GM18505 (cell line): ENCODE measurements at regions not wholly inside any gene's neighbourhood (a gene's known extent, or its start where the extent isn't known, plus 50 kb on each side); places are given as distances from the start of the nearest gene placed in this dataset.
A peak's percentile ranks its signal among the peaks of the same experiment; 100 is the strongest.

Experiments used
- ATAC-seq: cut with Tn5 transposase; IDR thresholded peaks from one replicate; pipeline ENCODE4 v1.9.1; 2021; ENCODE audit not compliant: unreplicated experiment
- POLR2A ChIP-seq: IDR thresholded peaks from 4 replicates; pipeline ENCODE4 v1.6.1; 2011; ENCODE audit warnings: borderline replicate concordance; ENCODE audit not compliant: insufficient read depth, insufficient read length; ENCODE audit errors: extremely low read depth

DNA sequence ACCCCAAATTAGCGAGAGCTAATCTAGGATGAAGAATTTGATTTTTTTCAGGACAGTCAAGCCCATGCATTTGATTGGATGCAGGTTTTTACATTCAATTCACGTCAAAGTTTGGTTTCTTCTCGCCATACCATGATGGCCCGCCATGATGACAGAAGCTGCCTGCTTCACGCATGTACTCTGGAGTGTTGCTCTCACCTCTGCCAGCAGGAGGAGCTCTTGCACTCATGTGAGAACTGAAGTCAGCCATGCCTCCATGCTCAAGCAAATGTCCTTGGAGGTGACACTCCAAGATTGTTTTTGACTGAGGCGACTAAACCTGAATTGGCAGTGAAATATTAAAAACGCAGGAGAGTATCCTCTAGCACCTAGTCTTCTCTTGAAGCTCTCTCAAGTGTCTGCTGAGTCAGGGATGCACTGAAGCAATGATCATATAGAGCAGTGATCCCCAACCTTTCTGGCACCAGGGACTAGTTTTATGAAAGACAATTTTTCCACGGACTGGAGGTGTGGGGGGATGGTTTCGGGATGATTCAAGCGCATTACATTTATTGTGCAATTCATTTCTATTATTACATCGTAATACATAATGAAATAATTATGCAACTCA, 120.9 kb downstream of the SAMMSON start:
- peak; percentile 100 for ATAC-seq
- TF ChIP-seq POLR2A = no peak

DNA sequence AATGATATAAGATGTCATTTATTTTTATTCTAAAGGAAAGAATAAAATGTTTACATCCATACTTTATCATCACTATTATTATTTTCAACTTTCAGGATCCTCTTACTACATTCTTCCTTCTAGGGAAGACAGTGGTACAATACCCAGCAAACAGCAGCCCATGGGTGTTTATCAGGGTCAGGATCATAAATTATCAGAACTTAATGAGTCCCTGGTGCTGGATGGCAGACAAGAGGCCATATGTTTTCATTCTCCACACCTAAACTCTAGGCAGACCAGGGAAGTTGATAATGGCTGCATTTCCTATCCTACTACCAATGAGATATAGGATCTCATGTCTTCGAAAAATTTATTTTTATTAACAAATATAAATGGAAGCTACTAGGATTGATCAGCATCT, 127.7 kb downstream of the SAMMSON start:
- no peak for ATAC-seq
- TF ChIP-seq POLR2A = no peak

DNA sequence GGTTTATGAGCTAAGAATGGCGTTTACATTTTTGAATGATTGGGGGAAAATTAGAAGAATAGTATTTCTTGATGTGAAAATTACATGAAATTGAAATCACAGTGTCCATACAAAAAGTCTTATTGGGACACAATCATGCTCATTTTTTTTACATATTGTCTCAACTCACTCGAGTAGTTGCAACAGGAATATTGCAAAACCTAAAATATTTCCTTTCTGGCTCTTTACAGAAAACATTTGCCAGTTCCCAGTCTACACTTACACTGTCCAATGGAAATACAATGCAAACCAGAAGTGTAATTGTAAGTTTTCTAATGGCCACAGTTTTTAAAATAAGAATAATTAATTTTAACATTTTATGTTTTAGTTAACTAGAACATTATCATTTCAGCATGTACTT, 137.8 kb downstream of the SAMMSON start:
- TF ChIP-seq POLR2A = no peak
- no peak for ATAC-seq

DNA sequence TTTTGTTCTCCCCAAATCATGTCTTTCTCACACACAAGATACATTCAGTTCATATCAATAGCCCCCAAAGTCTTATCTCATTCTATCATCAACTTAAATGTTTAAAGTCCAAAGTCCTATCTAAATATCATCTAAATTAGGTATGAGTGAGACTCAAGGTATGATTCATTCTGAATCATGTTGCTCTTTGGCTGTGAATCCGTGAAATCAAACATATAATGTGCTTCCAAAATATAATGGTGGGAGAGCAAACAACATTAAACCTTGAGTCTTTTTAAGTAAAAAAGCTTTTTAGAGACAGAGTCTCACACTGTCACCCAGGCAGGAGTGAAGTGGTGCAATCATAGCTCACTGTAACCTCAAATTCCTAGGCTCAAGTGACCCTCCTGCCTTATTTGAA, 139.1 kb downstream of the SAMMSON start:
- ATAC-seq = no peak
- TF ChIP-seq POLR2A = no peak
